D341Med (cell line): ENCODE measurements at regions not wholly inside any gene's neighbourhood (a gene's known extent, or its start where the extent isn't known, plus 50 kb on each side); places are given as distances from the start of the nearest gene placed in this dataset.
"Not testable (repeated sequence)": the region's sequence is repeated elsewhere in the genome, so short reads cannot be mapped to it uniquely, and the experiment has no call there.

Source experiments
- DNase-seq: peaks from one replicate; pipeline ENCODE4 v3.0.0; 2012; ENCODE audit warnings: low spot score

- not testable (repeated sequence) for DNase-seq
These were observed 63.3 kb upstream of the CEP78 start for GRCh38 chr9:78172610-78173009.

- no peak for DNase-seq
These were observed 64.2 kb upstream of the CEP78 start for GRCh38 chr9:78171651-78172050.

- no peak for DNase-seq
These were observed 66.8 kb upstream of the CEP78 start for GRCh38 chr9:78169125-78169524.

GRCh38 chr9:78167356-78167755 is 68.5 kb upstream of the CEP78 start:
- no peak for DNase-seq

GRCh38 chr9:78163834-78164233 is 72.0 kb upstream of the CEP78 start:
- no peak for DNase-seq

GRCh38 chr9:78158286-78158685 is 77.6 kb upstream of the CEP78 start:
- DNase-seq = no peak

GRCh38 chr9:78150983-78151356 is 84.9 kb upstream of the CEP78 start:
- DNase-seq = no peak

- no peak for DNase-seq
These were observed 85.4 kb upstream of the CEP78 start for GRCh38 chr9:78150312-78150982.

GRCh38 chr9:78149702-78150291 is 86.1 kb upstream of the CEP78 start:
- no peak for DNase-seq

GRCh38 chr9:78146241-78146640 is 89.6 kb upstream of the CEP78 start:
- DNase-seq = no peak

- no peak for DNase-seq
These were observed 91.1 kb upstream of the CEP78 start for GRCh38 chr9:78144663-78145377.

- no peak for DNase-seq
These were observed 91.9 kb upstream of the CEP78 start for GRCh38 chr9:78144008-78144381.

GRCh38 chr9:78143281-78144007 is 92.4 kb upstream of the CEP78 start:
- DNase-seq = no peak

- not testable (repeated sequence) for DNase-seq
These were observed 93.6 kb upstream of the CEP78 start for GRCh38 chr9:78142264-78142663.

- DNase-seq = no peak
These were observed 102.1 kb upstream of the CEP78 start for GRCh38 chr9:78133751-78134150.

- no peak for DNase-seq
These were observed 101.1 kb upstream of the GNAQ start for GRCh38 chr9:78132701-78133058.

GRCh38 chr9:78131969-78132700 is 100.5 kb upstream of the GNAQ start:
- no peak for DNase-seq

GRCh38 chr9:78130853-78131252 is 99.2 kb upstream of the GNAQ start:
- DNase-seq = no peak

GRCh38 chr9:78130004-78130403 is 98.4 kb upstream of the GNAQ start:
- no peak for DNase-seq

GRCh38 chr9:78127279-78128225 is 95.9 kb upstream of the GNAQ start:
- DNase-seq = no peak

GRCh38 chr9:78123808-78124207 is 92.2 kb upstream of the GNAQ start:
- no peak for DNase-seq
